GM23338 (cell line): ENCODE measurements at regions not wholly inside any gene's neighbourhood (a gene's known extent, or its start where the extent isn't known, plus 50 kb on each side); places are given as distances from the start of the nearest gene placed in this dataset.

Experiments
- CREB1 ChIP-seq: fragments of 250-450 bp; sonication (Bioruptor Pico); IDR thresholded peaks from 2 replicates; pipeline ENCODE4 v1.5.0; 2020; ENCODE audit warnings: low read depth, mild to moderate bottlenecking, moderate library complexity
- CTCF ChIP-seq, 2 experiments: fragments of 200-600 bp in 1 of 2; sonication (generic) in 1 of 2; conservative IDR thresholded peaks; 2 replicates each; pipeline versions ENCODE4 v1.5.1 to v1.6.1; 2016 to 2017; ENCODE audit warnings: antibody characterized with exemption in 2 of 2, low read depth in 2 of 2, mild to moderate bottlenecking in 2 of 2, moderate library complexity in 1 of 2
- ETS1 ChIP-seq: IDR thresholded peaks from 2 replicates; pipeline ENCODE4 v1.6.1; 2016; ENCODE audit warnings: antibody characterized with exemption
- EZH2 ChIP-seq: fragments of 200-600 bp; sonication (generic); IDR thresholded peaks from one replicate; pipeline ENCODE4 v1.8.0; 2017; ENCODE audit warnings: antibody characterized with exemption, mild to moderate bottlenecking, low read depth; ENCODE audit not compliant: unreplicated experiment
- EZH2phosphoT487 ChIP-seq: fragments of 200-600 bp; sonication (generic); IDR thresholded peaks from one replicate; pipeline ENCODE4 v1.8.1; 2018; ENCODE audit warnings: antibody characterized with exemption; ENCODE audit not compliant: unreplicated experiment
- POLR2AphosphoS5 ChIP-seq: IDR thresholded peaks from 2 replicates; pipeline ENCODE4 v1.6.1; 2016; ENCODE audit warnings: antibody characterized with exemption, low read depth
- REST ChIP-seq: IDR thresholded peaks from one replicate; pipeline ENCODE4 v1.6.1; 2018; ENCODE audit warnings: antibody characterized with exemption; ENCODE audit not compliant: unreplicated experiment

- TF ChIP-seq EZH2phosphoT487 (no peak), CTCF (conservative IDR thresholded peaks at IDR 0.05; ENCODE audit: low read depth in 2 of 2) (no peak), POLR2AphosphoS5 (no peak), REST (no peak), EZH2 (no peak), CREB1 (no peak), ETS1 (no peak)
Measured at GRCh38 chr11:27178859-27179258, 138.2 kb downstream of the BBOX1 start.
